ENCODE measurements at regions not wholly inside any gene's neighbourhood (a gene's known extent, or its start where the extent isn't known, plus 50 kb on each side); places are given as distances from the start of the nearest gene placed in this dataset.

GRCh38 chr13:104635879-104636278, 1569.7 kb upstream of the SLC10A2 start:
- H3K36me3 ChIP-seq = no peaks in the 10 kb centered on the region
- no peak overlapping the region for H3K27ac ChIP-seq
- H3K4me1 ChIP-seq (ENCODE audit: low read depth) = no peaks in the 10 kb centered on the region
- H3K27me3 ChIP-seq = no peaks in the 10 kb centered on the region
- no peak overlapping the region for H3K4me3 ChIP-seq
- H3K9me3 ChIP-seq (ENCODE audit: low read depth) = no peaks in the 10 kb centered on the region
- DNase-seq (ENCODE audit: low read depth in 1 of 2, low spot score in 1 of 2) = no peak
- no peak for TF ChIP-seq CTCF (IDR thresholded peaks at IDR 0.05; ENCODE audit: low read depth, low read length)

GRCh38 chr13:104634016-104634415, 1567.8 kb upstream of the SLC10A2 start:
- Histone ChIP-seq H3K36me3 (no peaks in the 10 kb centered on the region), H3K4me1 (ENCODE audit: low read depth) (no peaks in the 10 kb centered on the region), H3K27ac (no peak overlapping the region), H3K27me3 (no peaks in the 10 kb centered on the region), H3K4me3 (no peak overlapping the region), H3K9me3 (ENCODE audit: low read depth) (no peaks in the 10 kb centered on the region)
- no peak for TF ChIP-seq CTCF (IDR thresholded peaks at IDR 0.05; ENCODE audit: low read depth, low read length)
- no peak for DNase-seq (ENCODE audit: low read depth in 1 of 2, low spot score in 1 of 2)

- Histone ChIP-seq H3K27ac (no peak overlapping the region), H3K4me1 (ENCODE audit: low read depth) (no peaks in the 10 kb centered on the region), H3K9me3 (ENCODE audit: low read depth) (no peaks in the 10 kb centered on the region), H3K27me3 (no peaks in the 10 kb centered on the region), H3K4me3 (no peak overlapping the region), H3K36me3 (no peaks in the 10 kb centered on the region)
- no peak for TF ChIP-seq CTCF (IDR thresholded peaks at IDR 0.05; ENCODE audit: low read depth, low read length)
- no peak for DNase-seq (ENCODE audit: low read depth in 1 of 2, low spot score in 1 of 2)
Observed at GRCh38 chr13:104632736-104633135, 1566.5 kb upstream of the SLC10A2 start.

- H3K27ac ChIP-seq = no peak overlapping the region
Observed at GRCh38 chr13:104625201-104625600, 1559.0 kb upstream of the SLC10A2 start.

GRCh38 chr13:104616990-104617389, 1550.8 kb upstream of the SLC10A2 start:
- Histone ChIP-seq H3K36me3 (no peaks in the 10 kb centered on the region), H3K4me3 (no peak overlapping the region), H3K9me3 (ENCODE audit: low read depth) (no peaks in the 10 kb centered on the region), H3K4me1 (ENCODE audit: low read depth) (no peaks in the 10 kb centered on the region), H3K27me3 (no peaks in the 10 kb centered on the region), H3K27ac (no peak overlapping the region)
- DNase-seq (ENCODE audit: low read depth in 1 of 2, low spot score in 1 of 2) = no peak
- TF ChIP-seq CTCF (IDR thresholded peaks at IDR 0.05; ENCODE audit: low read depth, low read length) = no peak

More at GRCh38 chr13:104625201-104625600, 1559.0 kb upstream of the SLC10A2 start:
- no peaks in the 10 kb centered on the region for H3K9me3 ChIP-seq (ENCODE audit: low read depth)
- H3K27me3 ChIP-seq = no peaks in the 10 kb centered on the region
- H3K4me3 ChIP-seq = no peak overlapping the region
- H3K4me1 ChIP-seq (ENCODE audit: low read depth) = no peaks in the 10 kb centered on the region
- no peak for DNase-seq (ENCODE audit: low read depth in 1 of 2, low spot score in 1 of 2)
- no peaks in the 10 kb centered on the region for H3K36me3 ChIP-seq
- no peak for TF ChIP-seq CTCF (IDR thresholded peaks at IDR 0.05; ENCODE audit: low read depth, low read length)

Measured in cardiac muscle cell (in vitro differentiated cells and primary cell).